Activated CD4-positive, CD25-positive, alpha-beta regulatory T cell treated with anti-CD3 and anti-CD28 coated beads, Interleukin-2, amount 50 U/mL, for 16 hours (primary cell): ENCODE measurements at regions not wholly inside any gene's neighbourhood (a gene's known extent, or its start where the extent isn't known, plus 50 kb on each side); places are given as distances from the start of the nearest gene placed in this dataset.
A peak's percentile ranks its signal among the peaks of the same experiment; 100 is the strongest.
"Not testable (repeated sequence)": the region's sequence is repeated elsewhere in the genome, so short reads cannot be mapped to it uniquely, and the experiment has no call there.

ENCODE experiments used
- DNase-seq: peaks from one replicate; pipeline ENCODE4 v3.0.0-alpha.2; 2020; ENCODE audit warnings: low read depth, low spot score

GRCh38 chr5:133881576-133882388 lies 86.6 kb downstream of the C5orf15 start:
- no peak for DNase-seq

GRCh38 chr5:133878236-133878555 lies 90.2 kb downstream of the C5orf15 start:
- no peak for DNase-seq

- no peak for DNase-seq
These were observed 90.8 kb downstream of the C5orf15 start for GRCh38 chr5:133877351-133878235.

GRCh38 chr5:133876266-133876665 lies 92.2 kb downstream of the C5orf15 start:
- DNase-seq = no peak

- no peak for DNase-seq
These were observed 93.2 kb downstream of the C5orf15 start for GRCh38 chr5:133875179-133875578.

- no peak for DNase-seq
These were observed 95.0 kb downstream of the C5orf15 start for GRCh38 chr5:133873449-133873848.

GRCh38 chr5:133870661-133871060 lies 97.8 kb downstream of the C5orf15 start:
- no peak for DNase-seq

GRCh38 chr5:133869519-133870335 lies 98.7 kb downstream of the C5orf15 start:
- no peak for DNase-seq

GRCh38 chr5:133868946-133869518 lies 99.4 kb downstream of the C5orf15 start:
- peak; percentile 34 for DNase-seq

- DNase-seq = no peak
These were observed 100.4 kb downstream of the C5orf15 start for GRCh38 chr5:133867851-133868545.

- DNase-seq = no peak
These were observed 101.1 kb downstream of the C5orf15 start for GRCh38 chr5:133867341-133867740.

GRCh38 chr5:133866903-133867245 lies 101.6 kb downstream of the C5orf15 start:
- no peak for DNase-seq

- DNase-seq = no peak
These were observed 102.1 kb downstream of the C5orf15 start for GRCh38 chr5:133866160-133866902.

GRCh38 chr5:133865113-133865512 lies 103.3 kb downstream of the C5orf15 start:
- DNase-seq = no peak

GRCh38 chr5:133864711-133865110 lies 103.7 kb downstream of the C5orf15 start:
- no peak for DNase-seq

GRCh38 chr5:133863857-133864585 lies 104.4 kb downstream of the C5orf15 start:
- DNase-seq = no peak

- no peak for DNase-seq
These were observed 107.2 kb downstream of the C5orf15 start for GRCh38 chr5:133861161-133861737.

GRCh38 chr5:133859073-133859472 lies 109.4 kb downstream of the C5orf15 start:
- no peak for DNase-seq

GRCh38 chr5:133857595-133858313 lies 110.7 kb downstream of the C5orf15 start:
- not testable (repeated sequence) for DNase-seq
